ENCODE measurements at regions not wholly inside any gene's neighbourhood (a gene's known extent, or its start where the extent isn't known, plus 50 kb on each side); places are given as distances from the start of the nearest gene placed in this dataset.

DNA sequence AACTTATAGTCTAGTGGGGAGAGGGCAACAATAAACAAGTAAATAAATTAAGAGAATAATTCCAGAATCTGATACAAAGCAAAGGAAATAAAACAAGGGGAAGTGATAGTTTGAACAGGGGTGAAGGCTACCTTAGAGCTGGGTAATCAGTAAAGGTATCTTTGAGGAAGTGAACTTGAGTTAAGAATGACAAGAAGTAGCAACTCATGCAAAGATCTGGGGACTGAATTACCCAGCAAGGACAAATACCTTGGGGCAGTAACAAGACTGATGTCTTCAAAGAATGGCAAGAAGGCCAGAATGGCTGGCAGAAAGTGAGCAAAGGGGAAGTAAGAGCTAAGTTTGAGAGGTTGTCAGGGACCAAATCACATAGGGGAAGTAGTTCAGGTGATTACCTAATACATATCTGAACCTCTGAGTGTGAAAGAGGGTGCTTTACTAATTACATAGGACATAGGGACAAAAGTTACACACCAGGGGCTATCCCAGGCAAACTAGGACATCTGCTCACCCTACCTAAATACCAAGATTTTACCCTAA lies 244.6 kb upstream of the HNRNPA3 start:
- peak; percentile 68 for ATAC-seq (replicated peaks)
- Mint-ChIP-seq H3K4me3 (no peak overlapping the region), H3K27ac (no peak overlapping the region)

DNA sequence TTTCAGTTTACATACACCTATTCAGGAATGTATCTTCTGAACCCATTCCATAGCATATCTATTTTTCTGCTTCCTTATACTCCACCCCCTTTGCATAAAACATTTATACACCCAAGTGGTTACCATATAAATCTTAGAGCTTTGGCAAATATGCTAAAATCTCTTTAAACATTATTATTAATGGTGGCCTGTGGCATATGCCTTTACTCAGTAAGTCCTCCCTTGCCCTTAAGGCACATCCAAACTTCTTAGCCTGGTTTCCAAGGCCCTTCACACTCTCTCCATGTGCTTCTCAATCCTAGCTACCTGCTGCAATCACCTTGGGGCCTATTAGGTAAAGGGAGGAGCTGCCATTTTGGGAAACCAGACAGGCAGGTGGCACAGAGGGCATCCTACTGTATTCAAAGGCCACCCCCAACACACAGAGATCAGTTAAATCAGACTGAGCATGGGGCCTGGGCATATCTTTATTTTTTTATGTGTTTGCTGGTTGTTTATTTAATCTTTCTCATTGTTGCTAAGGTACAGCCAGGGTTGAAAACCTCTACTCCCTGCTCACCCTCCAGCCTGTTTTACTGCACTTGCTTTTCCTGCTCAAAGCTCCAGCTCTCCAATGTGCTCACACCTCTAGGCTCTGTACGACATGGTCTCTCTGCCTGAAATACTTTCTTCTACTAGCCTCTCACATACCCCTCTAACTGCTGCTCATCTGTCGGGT lies 242.8 kb upstream of the HNRNPA3 start:
- no peak for ATAC-seq (replicated peaks)

More for the DNA sequence above, 244.6 kb upstream of the HNRNPA3 start:
- Mint-ChIP-seq H3K4me1 (no peaks in the 10 kb centered on the region), H3K27me3 (peaks cover 5 to 7% of the 10 kb centered on the region in 2 donors), H3K36me3 (no peaks in the 10 kb centered on the region), H3K9me3 (no peaks in the 10 kb centered on the region)
- no peak for DNase-seq

DNA sequence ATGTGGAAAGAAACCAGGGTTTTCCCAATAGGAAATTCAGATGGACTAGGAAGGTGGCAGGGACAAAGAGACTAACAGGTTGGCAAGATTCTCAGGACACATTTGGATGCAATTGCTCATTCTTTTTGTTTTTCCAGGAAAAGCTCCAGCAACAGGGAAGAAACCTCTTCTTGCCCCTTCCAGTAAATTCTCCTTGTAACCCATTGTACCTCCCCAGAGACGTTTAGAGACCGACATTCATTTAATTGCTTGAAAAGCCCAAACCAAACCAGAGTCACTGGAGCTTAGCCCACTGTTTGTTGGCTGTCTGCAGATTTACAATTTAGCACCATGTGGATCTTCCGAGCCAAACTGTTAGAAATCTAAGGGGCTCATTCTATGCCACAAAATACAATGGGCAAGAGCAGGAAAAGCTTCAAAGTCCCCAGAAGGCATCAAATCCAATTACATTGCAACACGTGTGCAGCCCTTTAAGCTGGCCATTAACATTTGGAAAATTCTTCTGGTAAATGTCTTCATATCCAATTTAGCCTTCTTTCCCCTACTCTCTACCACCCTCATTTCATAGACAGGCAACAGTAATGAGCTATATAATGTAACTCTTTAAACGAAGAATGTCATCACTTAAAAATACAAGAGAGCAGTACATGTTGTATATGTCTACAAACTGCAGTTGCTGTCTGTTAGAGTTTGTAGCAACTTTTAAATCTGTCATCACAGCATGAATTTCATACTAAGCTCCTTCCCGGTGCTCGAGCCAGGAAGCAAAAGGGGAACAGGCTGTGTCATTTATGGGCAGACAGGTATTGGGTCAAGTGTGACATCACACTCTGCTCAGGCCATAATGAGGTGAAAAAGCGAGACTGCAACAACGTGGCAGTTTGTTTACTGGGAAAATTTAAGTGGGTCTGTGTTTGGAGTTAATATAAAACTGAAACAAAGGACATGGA lies 235.6 kb upstream of the HNRNPA3 start:
- Mint-ChIP-seq H3K36me3 (no peaks in the 10 kb centered on the region), H3K4me1 (no peaks in the 10 kb centered on the region), H3K27me3 (peaks cover 8 to 11% of the 10 kb centered on the region in 2 donors), H3K4me3 (no peak overlapping the region), H3K27ac (no peak overlapping the region), H3K9me3 (no peaks in the 10 kb centered on the region)
- ATAC-seq (replicated peaks) (no peak), DNase-seq (no peak)

More for the DNA sequence above, 242.8 kb upstream of the HNRNPA3 start:
- Mint-ChIP-seq H3K9me3 (no peaks in the 10 kb centered on the region), H3K27ac (no peak overlapping the region), H3K27me3 (peaks cover 6 to 7% of the 10 kb centered on the region in 2 donors), H3K4me1 (no peaks in the 10 kb centered on the region), H3K36me3 (no peaks in the 10 kb centered on the region), H3K4me3 (no peak overlapping the region)
- no peak for DNase-seq

DNA sequence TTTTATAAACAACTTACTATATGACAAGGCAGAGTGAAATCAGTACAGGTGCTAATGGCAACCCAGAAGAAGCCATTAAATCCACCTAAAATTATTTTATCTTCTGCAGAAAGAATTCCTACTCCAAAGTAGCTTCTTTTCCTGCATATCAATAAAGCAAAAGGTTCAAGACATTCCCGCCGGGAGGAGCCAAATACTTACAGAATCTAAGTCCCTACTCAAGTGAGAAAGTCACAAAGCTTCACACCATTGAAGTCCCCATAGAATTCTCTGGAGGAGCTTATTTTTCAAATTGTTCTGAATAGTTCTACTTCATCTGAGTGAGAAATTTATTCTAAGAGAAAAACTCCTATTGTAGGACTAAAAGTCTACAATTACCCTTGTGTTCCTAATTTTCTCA lies 233.7 kb upstream of the HNRNPA3 start:
- Mint-ChIP-seq H3K4me1 (no peaks in the 10 kb centered on the region), H3K36me3 (no peaks in the 10 kb centered on the region), H3K9me3 (no peaks in the 10 kb centered on the region), H3K4me3 (no peak overlapping the region), H3K27me3 (peaks cover 5 to 6% of the 10 kb centered on the region in 2 donors), H3K27ac (no peak overlapping the region)
- no peak for ATAC-seq (replicated peaks)
- DNase-seq, result no peak

DNA sequence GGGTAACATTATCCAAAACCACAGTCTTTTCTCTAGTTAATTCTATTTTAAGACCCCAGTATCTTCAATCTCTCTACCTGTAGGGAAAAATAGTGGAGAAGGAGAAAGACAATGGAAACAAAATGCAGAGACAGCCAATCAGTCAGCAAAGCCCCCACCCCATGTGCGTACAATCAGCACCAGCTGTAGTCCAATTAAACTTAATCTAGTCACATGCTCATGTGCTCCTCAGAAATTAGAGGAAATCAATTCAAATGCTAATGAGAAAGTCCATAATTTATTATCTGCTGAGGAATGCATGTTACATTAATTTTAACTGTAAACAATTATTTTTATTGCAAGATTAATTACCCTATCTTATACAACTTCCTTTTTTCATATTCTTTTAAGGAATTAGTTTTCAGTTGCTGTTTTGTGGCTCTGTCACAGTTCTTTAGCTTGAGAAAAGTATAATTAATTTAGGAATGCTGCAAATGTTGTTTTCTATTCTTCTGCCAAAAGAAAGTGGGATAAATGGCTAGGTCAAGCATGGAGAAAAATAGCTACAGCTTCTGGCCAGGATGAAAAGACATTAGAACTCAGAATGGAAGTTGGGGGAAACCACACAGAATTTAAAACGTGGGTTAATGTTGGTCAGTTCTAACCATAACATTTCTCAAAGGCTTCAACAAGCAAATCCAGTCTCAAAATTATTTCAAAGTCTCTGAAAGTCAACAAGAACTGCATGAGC lies 232.4 kb upstream of the HNRNPA3 start:
- H3K4me3 Mint-ChIP-seq, result no peak overlapping the region
- H3K27ac Mint-ChIP-seq, result no peak overlapping the region
- no peak for DNase-seq
- no peak for ATAC-seq (replicated peaks)
- H3K4me1 Mint-ChIP-seq, result peaks cover 0 to 2% of the 10 kb centered on the region in 2 donors
- peaks cover 5 to 9% of the 10 kb centered on the region in 2 donors for H3K27me3 Mint-ChIP-seq
- H3K9me3 Mint-ChIP-seq, result no peaks in the 10 kb centered on the region
- H3K36me3 Mint-ChIP-seq, result no peaks in the 10 kb centered on the region

DNA sequence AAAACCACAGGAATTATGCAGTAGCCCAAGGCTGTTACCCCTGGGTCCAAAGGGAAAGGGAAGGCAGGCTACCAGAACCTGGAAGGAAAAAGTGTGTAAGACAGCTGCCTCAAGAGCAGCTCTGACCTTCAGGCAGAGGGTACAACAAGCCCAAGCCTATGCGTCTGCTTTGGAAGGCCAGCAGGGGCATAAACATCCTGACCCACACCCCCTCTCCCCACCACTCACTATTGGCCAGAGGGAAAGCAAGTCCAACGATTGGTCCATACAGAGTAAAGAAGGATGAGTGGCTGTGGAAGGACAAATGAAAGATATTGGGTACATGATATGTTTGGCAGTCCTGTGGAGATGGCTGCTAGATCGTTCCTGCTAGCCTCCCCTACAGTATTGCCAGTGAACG lies 227.6 kb upstream of the HNRNPA3 start:
- Mint-ChIP-seq H3K36me3 (no peaks in the 10 kb centered on the region), H3K4me3 (no peak overlapping the region), H3K27me3 (peaks cover 11 to 12% of the 10 kb centered on the region in 2 donors), H3K27ac (no peak overlapping the region), H3K4me1 (peaks cover 0 to 2% of the 10 kb centered on the region in 2 donors), H3K9me3 (no peaks in the 10 kb centered on the region)
- DNase-seq (no peak), ATAC-seq (replicated peaks) (no peak)

DNA sequence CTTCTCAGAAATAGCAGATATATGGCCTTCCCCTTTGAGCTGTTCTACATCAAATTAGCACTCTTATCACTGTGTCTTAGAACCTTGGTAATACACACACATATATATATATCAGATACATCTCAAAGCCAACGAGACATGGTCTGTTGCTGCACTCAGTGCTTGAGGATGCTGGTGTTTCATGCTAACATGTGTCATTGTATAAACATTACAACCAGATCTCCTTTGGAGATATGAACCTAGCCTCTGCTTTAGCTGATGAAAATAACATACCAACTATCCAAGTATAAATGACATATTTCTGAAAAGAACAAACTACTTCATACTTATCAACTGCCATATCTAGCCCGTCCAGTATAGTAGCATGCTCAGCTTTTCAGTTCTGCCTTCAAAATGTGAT lies 226.7 kb upstream of the HNRNPA3 start:
- DNase-seq (no peak), ATAC-seq (replicated peaks) (no peak)
- Mint-ChIP-seq H3K4me3 (no peak overlapping the region), H3K9me3 (no peaks in the 10 kb centered on the region), H3K36me3 (no peaks in the 10 kb centered on the region), H3K27me3 (peaks cover 11 to 12% of the 10 kb centered on the region in 2 donors), H3K4me1 (peaks cover 0 to 2% of the 10 kb centered on the region in 2 donors), H3K27ac (no peak overlapping the region)

DNA sequence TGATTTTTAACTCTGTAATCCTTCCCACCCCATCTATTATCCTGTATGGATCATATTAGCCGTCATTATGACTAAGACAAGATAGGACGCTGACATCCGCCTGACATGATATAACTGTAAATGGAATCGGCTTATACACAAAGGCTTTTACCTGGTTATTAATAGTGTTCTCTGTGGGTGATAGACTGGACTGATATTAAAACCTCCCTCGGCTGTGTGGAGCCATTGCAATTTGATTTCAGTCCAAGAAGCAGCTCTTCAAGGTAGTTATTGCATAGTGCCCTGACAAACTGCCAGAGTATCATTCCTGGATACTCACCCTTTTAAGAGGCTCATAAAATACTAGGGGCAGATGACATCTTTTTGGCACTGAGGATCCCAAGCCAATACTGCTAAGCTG lies 226.1 kb upstream of the HNRNPA3 start:
- ATAC-seq (replicated peaks) (no peak), DNase-seq (no peak)
- Mint-ChIP-seq H3K4me1 (peaks cover 0 to 2% of the 10 kb centered on the region in 2 donors), H3K36me3 (no peaks in the 10 kb centered on the region), H3K27ac (no peak overlapping the region), H3K4me3 (no peak overlapping the region), H3K9me3 (no peaks in the 10 kb centered on the region), H3K27me3 (peaks cover 14 to 16% of the 10 kb centered on the region in 2 donors)

DNA sequence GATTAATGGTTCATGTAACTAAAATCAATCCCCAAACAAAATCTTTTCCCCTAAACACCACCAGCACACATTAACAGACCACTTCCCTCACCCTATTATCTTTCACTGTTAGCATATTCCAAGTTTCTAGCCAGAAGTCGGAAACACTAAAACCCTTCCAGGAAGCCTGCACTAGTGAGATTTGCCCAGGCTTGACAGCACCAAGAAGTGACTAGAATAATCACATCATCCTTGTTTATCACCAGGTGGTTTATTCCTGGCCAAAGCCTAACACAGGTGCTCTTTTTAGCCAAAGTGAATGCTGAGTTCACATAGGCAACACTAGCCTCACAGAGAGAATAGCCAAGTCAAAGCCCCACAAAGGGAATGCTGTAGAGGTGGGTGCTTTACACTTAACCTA lies 221.2 kb upstream of the HNRNPA3 start:
- Mint-ChIP-seq H3K27me3 (peaks cover 6 to 10% of the 10 kb centered on the region in 2 donors), H3K27ac (no peak overlapping the region), H3K4me1 (no peaks in the 10 kb centered on the region), H3K36me3 (no peaks in the 10 kb centered on the region), H3K9me3 (peaks cover 0 to 2% of the 10 kb centered on the region in 2 donors), H3K4me3 (no peak overlapping the region)
- DNase-seq, result no peak
- no peak for ATAC-seq (replicated peaks)

DNA sequence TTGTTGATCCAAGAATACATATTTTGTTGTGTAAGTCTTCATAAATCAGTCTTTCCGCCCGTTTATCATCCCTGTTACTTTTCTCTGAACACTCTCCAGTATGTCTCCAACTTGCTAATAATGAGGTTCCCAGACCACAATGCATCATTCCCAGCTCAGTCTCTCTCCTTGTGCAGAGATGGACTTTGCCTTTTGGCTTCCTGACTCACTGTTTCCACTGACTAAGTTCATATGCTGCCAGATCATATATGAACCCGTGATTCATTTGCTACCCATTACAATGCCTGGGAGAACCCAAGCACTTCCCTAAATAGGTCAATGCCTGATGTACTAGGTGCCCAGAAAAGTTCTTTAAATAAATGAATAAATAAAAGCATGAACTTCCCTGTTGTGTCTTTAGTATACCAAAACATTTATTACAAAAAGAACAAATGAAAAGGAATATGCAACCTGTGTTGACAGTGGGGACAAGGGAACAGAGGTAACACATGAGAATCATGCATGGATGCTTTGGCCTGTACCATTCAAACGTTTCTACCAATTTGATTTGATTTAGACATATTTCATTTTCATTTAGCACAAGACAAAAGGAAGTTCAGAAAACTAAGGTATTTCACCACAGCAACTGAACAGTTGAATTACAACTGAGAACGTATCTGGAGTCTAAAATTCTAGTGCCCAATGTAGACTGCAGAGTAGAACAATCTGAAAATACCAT lies 215.4 kb upstream of the HNRNPA3 start:
- ATAC-seq (replicated peaks) (peak; percentile 91 to 92), DNase-seq (peak; percentile 35)
- Mint-ChIP-seq H3K27me3 (peaks cover 0 to 8% of the 10 kb centered on the region in 2 donors), H3K9me3 (peaks cover 0 to 2% of the 10 kb centered on the region in 2 donors), H3K36me3 (no peaks in the 10 kb centered on the region), H3K27ac (peak overlapping the region; percentile 4), H3K4me3 (no peak overlapping the region), H3K4me1 (peaks cover 8 to 12% of the 10 kb centered on the region in 2 donors)

DNA sequence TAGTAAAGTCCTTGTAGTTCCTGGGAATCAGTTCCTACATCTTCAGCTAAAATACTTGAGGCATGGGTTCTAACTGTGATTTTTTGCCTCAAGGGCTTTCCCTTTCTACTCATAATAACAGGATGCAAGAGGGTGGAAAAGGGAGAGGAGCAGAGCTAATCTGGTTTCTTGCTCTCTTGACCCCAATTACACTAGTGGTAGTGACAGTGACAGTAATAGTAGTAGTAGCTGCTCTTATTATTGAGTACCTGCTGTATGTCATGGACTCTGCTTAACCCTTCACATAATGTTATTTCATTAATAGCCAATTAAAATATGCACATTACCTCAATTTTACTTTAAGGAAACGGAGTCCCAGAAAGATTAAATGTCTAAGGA lies 214.8 kb upstream of the HNRNPA3 start:
- peaks cover 8 to 12% of the 10 kb centered on the region in 2 donors for H3K4me1 Mint-ChIP-seq
- peak overlapping the region; percentile 4 for H3K27ac Mint-ChIP-seq
- H3K9me3 Mint-ChIP-seq, result peaks cover 0 to 2% of the 10 kb centered on the region in 2 donors
- H3K27me3 Mint-ChIP-seq, result peaks cover 0 to 8% of the 10 kb centered on the region in 2 donors
- no peak overlapping the region for H3K4me3 Mint-ChIP-seq
- no peaks in the 10 kb centered on the region for H3K36me3 Mint-ChIP-seq
- ATAC-seq (replicated peaks) (peak; percentile 6 to 34), DNase-seq (no peak)

DNA sequence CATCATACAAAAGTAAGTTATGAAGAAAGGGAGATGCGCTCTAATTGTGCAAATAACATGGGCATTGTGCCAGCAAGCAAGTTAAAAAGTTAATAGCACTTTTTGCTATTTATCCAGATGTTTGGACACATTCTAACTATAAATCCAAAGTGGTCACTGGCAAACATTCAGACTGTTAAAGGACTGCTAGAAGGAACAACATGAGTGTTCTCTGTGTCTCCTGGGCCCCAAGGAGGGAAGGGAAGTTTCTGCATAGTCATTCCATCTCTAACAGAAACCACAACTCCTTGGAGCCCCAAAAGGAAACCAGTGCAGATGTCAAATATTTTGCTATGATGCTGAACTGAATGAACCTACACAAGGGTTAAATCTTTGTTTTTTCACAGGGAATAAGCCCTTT lies 213.3 kb upstream of the HNRNPA3 start:
- DNase-seq, result peak; percentile 18
- Mint-ChIP-seq H3K9me3 (no peaks in the 10 kb centered on the region), H3K4me3 (no peak overlapping the region), H3K4me1 (peaks cover 8 to 12% of the 10 kb centered on the region in 2 donors), H3K36me3 (no peaks in the 10 kb centered on the region), H3K27me3 (peaks cover 0 to 5% of the 10 kb centered on the region in 2 donors), H3K27ac (no peak overlapping the region)
- ATAC-seq (replicated peaks), result peak; percentile 55 to 70

DNA sequence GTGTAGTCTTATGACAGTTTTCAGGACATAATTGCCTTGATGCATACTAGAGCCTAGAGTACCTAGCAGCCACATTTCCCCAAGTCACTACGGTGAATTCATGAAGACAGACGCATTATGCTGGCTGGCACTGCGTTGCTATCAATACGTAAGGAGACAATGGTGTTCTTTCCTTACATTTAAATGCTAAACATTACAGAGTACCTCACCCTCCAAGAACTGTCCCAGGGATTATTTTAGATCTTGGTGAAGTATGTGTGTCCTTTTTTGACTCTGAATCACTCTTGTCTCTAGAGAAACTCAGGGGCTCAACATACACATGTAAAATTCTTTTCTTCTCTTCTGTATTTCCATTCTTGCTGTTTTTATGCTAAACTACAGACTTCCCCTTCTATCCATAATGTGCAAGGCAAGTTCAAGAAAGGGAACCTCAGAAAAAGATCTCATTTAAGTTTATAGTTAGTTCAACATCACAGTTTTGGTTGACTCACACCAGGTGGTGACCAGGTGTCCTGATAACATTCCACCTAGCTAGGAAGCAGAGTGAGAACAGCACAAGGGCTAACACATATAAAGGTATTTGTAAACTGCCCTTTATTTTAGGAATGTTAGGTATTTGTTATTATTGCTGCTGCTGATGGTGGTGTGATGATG lies 212.4 kb upstream of the HNRNPA3 start:
- Mint-ChIP-seq H3K9me3 (no peaks in the 10 kb centered on the region), H3K4me1 (peaks cover 8 to 12% of the 10 kb centered on the region in 2 donors), H3K36me3 (no peaks in the 10 kb centered on the region), H3K27ac (no peak overlapping the region), H3K4me3 (no peak overlapping the region), H3K27me3 (peaks cover 0 to 5% of the 10 kb centered on the region in 2 donors)
- no peak for DNase-seq
- no peak for ATAC-seq (replicated peaks)
